ENCODE measurements at regions not wholly inside any gene's neighbourhood (a gene's known extent, or its start where the extent isn't known, plus 50 kb on each side); places are given as distances from the start of the nearest gene placed in this dataset.

GRCh38 chr5:167639273-167639672 is 652.2 kb upstream of the WWC1 start:
- no peak for TF ChIP-seq FOXP2 (optimal IDR thresholded peaks at IDR 0.05; ENCODE audit: control extremely low read depth, extremely low read length, insufficient read depth)
- no peak for TF ChIP-seq EZH2 (IDR thresholded peaks at IDR 0.05)
